HCT116 (cell line): ENCODE measurements at regions not wholly inside any gene's neighbourhood (a gene's known extent, or its start where the extent isn't known, plus 50 kb on each side); places are given as distances from the start of the nearest gene placed in this dataset.

Source experiments
- ATAC-seq: fragments of 200-7000 bp; cut with Tn5 transposase; 2 replicates; pipeline ENCODE4 v1.9.1; 2020; ENCODE audit warnings: mild to moderate bottlenecking, moderate library complexity
- BruUV-seq: library from RNA; stranded (reverse); fragments of 400-500 nt; replicated peaks from 2 replicates; lab custom pipeline; 2021; lab: Mats Ljungman, UMichigan
- CTCF ChIA-PET: fragments of 300-600 bp; sonication (Branson Sonifier 250); formaldehyde crosslinking; loops from one replicate; lab custom pipeline; 2021; ENCODE audit warnings: antibody characterized with exemption; lab: Charles Lee
- POLR2A ChIA-PET: fragments of 300-600, 350-600 bp; sonication (Branson Sonifier 250); formaldehyde crosslinking; loops from one replicate; lab custom pipeline; 2021; ENCODE audit warnings: antibody characterized with exemption; lab: Charles Lee
- RAD21 ChIA-PET, 2 experiments: fragments of 300-600 bp; sonication (Branson Sonifier 250); formaldehyde crosslinking; loops; one replicate each; lab custom pipeline; 2023; ENCODE audit warnings: low total read pairs in 2 of 2; ENCODE audit not compliant: uncharacterized antibody in 2 of 2, unreplicated experiment in 2 of 2, low non-redundant PET in 1 of 2; lab: Charles Lee
- DNase-seq: peaks from one replicate; pipeline ENCODE4 v3.0.0-alpha.2; 2010; ENCODE audit warnings: low read depth, low spot score
- H2AFZ ChIP-seq: fragments of 200-600 bp; shearing (Covaris generic), sonication (generic); 2 replicates; pipeline ENCODE4 v1.6.1; 2017; ENCODE audit warnings: low read depth, mixed run types, mixed read lengths, antibody characterized with exemption, low read length; ENCODE audit not compliant: poor library complexity, severe bottlenecking
- H3K27ac ChIP-seq: 2 replicates; pipeline ENCODE4 v1.5.1; 2012; ENCODE audit warnings: low read depth, low read length
- H3K27me3 ChIP-seq: fragments of 200-600 bp; sonication (generic); 2 replicates; pipeline ENCODE4 v1.6.1; 2016; ENCODE audit warnings: mixed run types, low read length, mixed read lengths; ENCODE audit not compliant: insufficient read depth
- H3K36me3 ChIP-seq, 2 experiments: fragments of 200-500 bp in 1 of 2; fragments of 200-600 bp in 1 of 2; sonication (Bioruptor generic) in 1 of 2; sonication (generic) in 1 of 2; 2 replicates each; pipeline versions ENCODE4 v1.5.1 to v1.6.1; 2014 to 2016; ENCODE audit warnings: low read length in 2 of 2, inconsistent platforms in 1 of 2, mixed read lengths in 1 of 2, mixed run types in 1 of 2; ENCODE audit not compliant: insufficient read depth in 2 of 2, control insufficient read depth in 1 of 2
- H3K4me1 ChIP-seq, 2 experiments: fragments of 200-600 bp in 1 of 2; sonication (generic) in 1 of 2; 2 replicates each; pipeline versions ENCODE4 v1.5.1 to v1.6.1; 2012 to 2017; ENCODE audit warnings: low read length in 2 of 2, inconsistent platforms in 1 of 2, mild to moderate bottlenecking in 1 of 2, mixed read lengths in 1 of 2, mixed run types in 1 of 2, moderate library complexity in 1 of 2; ENCODE audit not compliant: insufficient read depth in 2 of 2, control insufficient read depth in 1 of 2
- H3K4me2 ChIP-seq: fragments of 200-600 bp; sonication (generic); 2 replicates; pipeline ENCODE4 v1.6.1; 2017; ENCODE audit warnings: mixed run types, low read length, mixed read lengths
- H3K4me3 ChIP-seq, 2 experiments: fragments of 200-600 bp in 1 of 2; sonication (generic) in 1 of 2; replicated peaks in 1 of 2; 2 replicates each; pipeline ENCODE4 v1.5.1; 2011 to 2016; ENCODE audit warnings: low read length in 2 of 2, control low read depth in 1 of 2, low read depth in 1 of 2, mild to moderate bottlenecking in 1 of 2, mixed read lengths in 1 of 2, mixed run types in 1 of 2
- H3K79me2 ChIP-seq: fragments of 200-600 bp; sonication (generic); 2 replicates; pipeline ENCODE4 v1.6.1; 2017; ENCODE audit warnings: mild to moderate bottlenecking, mixed run types, low read length, moderate library complexity, mixed read lengths; ENCODE audit not compliant: insufficient read depth
- H3K9ac ChIP-seq: fragments of 200-600 bp; sonication (generic); 2 replicates; pipeline ENCODE4 v1.6.1; 2016; ENCODE audit warnings: low read length, mixed read lengths
- H3K9me2 ChIP-seq: fragments of 200-600 bp; sonication (generic), shearing (Covaris generic); 2 replicates; pipeline ENCODE4 v1.6.1; 2017; ENCODE audit warnings: mixed run types, mild to moderate bottlenecking, moderate library complexity; ENCODE audit not compliant: insufficient read depth
- H3K9me3 ChIP-seq, 2 experiments: fragments of 200-500 bp in 1 of 2; fragments of 200-600 bp in 1 of 2; sonication (Bioruptor generic) in 1 of 2; sonication (generic) in 1 of 2; 2 replicates each; pipeline ENCODE4 v1.6.1; 2014 to 2017; ENCODE audit warnings: low read length in 2 of 2, mixed read lengths in 2 of 2, inconsistent platforms in 1 of 2, low read depth in 1 of 2, mild to moderate bottlenecking in 1 of 2, mixed run types in 1 of 2, moderate library complexity in 1 of 2; ENCODE audit not compliant: control insufficient read depth in 1 of 2, insufficient read depth in 1 of 2
- H4K20me1 ChIP-seq: fragments of 200-600 bp; sonication (generic), shearing (Covaris generic); 2 replicates; pipeline ENCODE4 v1.6.1; 2017; ENCODE audit warnings: mixed run types, mild to moderate bottlenecking, moderate library complexity; ENCODE audit not compliant: insufficient read depth
- ATF3 ChIP-seq: IDR thresholded peaks from 2 replicates; pipeline ENCODE4 v1.6.1; 2012
- CTCF ChIP-seq, 3 experiments: fragments of 200-600 bp in 1 of 3; sonication (generic) in 1 of 3; IDR thresholded peaks in 2 of 3; conservative IDR thresholded peaks in 1 of 3; 2 replicates each; pipeline ENCODE4 v1.5.1; 2012 to 2017; ENCODE audit warnings: low read depth in 2 of 3, low read length in 2 of 3, antibody characterized with exemption in 1 of 3, borderline replicate concordance in 1 of 3, control low read depth in 1 of 3, mild to moderate bottlenecking in 1 of 3, mixed read lengths in 1 of 3, mixed run types in 1 of 3, moderate library complexity in 1 of 3; ENCODE audit not compliant: insufficient read depth in 1 of 3
- EGR1 ChIP-seq: IDR thresholded peaks from 2 replicates; pipeline ENCODE4 v1.6.1; 2012; ENCODE audit warnings: low read depth
- ELF1 ChIP-seq: IDR thresholded peaks from 2 replicates; pipeline ENCODE4 v1.6.1; 2012; ENCODE audit warnings: low read depth, borderline replicate concordance
- FOSL1 ChIP-seq: IDR thresholded peaks from 2 replicates; pipeline ENCODE4 v1.6.1; 2012; ENCODE audit warnings: low read depth
- JUND ChIP-seq: IDR thresholded peaks from 2 replicates; pipeline ENCODE4 v1.6.1; 2012
- POLR2A ChIP-seq: IDR thresholded peaks from 2 replicates; pipeline ENCODE4 v1.7.0; 2011; ENCODE audit warnings: borderline replicate concordance; ENCODE audit not compliant: insufficient read depth, insufficient read length; ENCODE audit errors: extremely low read depth
- POLR2AphosphoS5 ChIP-seq: IDR thresholded peaks from 2 replicates; pipeline ENCODE4 v1.6.1; 2011; ENCODE audit warnings: mild to moderate bottlenecking, low read depth, low read length, moderate library complexity
- RAD21 ChIP-seq: IDR thresholded peaks from 2 replicates; pipeline ENCODE4 v1.6.1; 2012; ENCODE audit warnings: low read depth, mild to moderate bottlenecking
- REST ChIP-seq: IDR thresholded peaks from 2 replicates; pipeline ENCODE4 v1.6.1; 2012; ENCODE audit warnings: low read depth
- SIN3A ChIP-seq: IDR thresholded peaks from 2 replicates; pipeline ENCODE4 v1.6.1; 2012; ENCODE audit warnings: low read depth
- SP1 ChIP-seq: IDR thresholded peaks from 2 replicates; pipeline ENCODE4 v1.6.1; 2012; ENCODE audit warnings: low read depth
- SRF ChIP-seq: IDR thresholded peaks from 2 replicates; pipeline ENCODE4 v1.6.1; 2012; ENCODE audit warnings: low read depth
- TCF7L2 ChIP-seq: IDR thresholded peaks from 2 replicates; pipeline ENCODE4 v1.7.0; 2011; ENCODE audit warnings: borderline replicate concordance, inconsistent platforms; ENCODE audit not compliant: insufficient read depth, insufficient read length; ENCODE audit errors: extremely low read depth
- YY1 ChIP-seq: IDR thresholded peaks from 2 replicates; pipeline ENCODE4 v1.6.1; 2011; ENCODE audit warnings: low read length, low read depth, moderate library complexity, mild to moderate bottlenecking; ENCODE audit not compliant: insufficient replicate concordance; ENCODE audit errors: extremely low read depth
- ZFX ChIP-seq: fragments of 450-650 bp; IDR thresholded peaks from 2 replicates; pipeline ENCODE4 v1.6.1; 2017
- intact Hi-C: fragments of 100-400 bp; cut with micrococcal nuclease; formaldehyde crosslinking; loops from 2 replicates; pipeline ENCODE4 v1.10.0; 2022
- TF ChIP-seq, protein P1 (sequence below): IDR thresholded peaks from 2 replicates; pipeline ENCODE4 v1.6.1; 2011; ENCODE audit warnings: mild to moderate bottlenecking, low read length, moderate library complexity; ENCODE audit not compliant: insufficient replicate concordance; ENCODE audit errors: extremely low read depth

DNA sequence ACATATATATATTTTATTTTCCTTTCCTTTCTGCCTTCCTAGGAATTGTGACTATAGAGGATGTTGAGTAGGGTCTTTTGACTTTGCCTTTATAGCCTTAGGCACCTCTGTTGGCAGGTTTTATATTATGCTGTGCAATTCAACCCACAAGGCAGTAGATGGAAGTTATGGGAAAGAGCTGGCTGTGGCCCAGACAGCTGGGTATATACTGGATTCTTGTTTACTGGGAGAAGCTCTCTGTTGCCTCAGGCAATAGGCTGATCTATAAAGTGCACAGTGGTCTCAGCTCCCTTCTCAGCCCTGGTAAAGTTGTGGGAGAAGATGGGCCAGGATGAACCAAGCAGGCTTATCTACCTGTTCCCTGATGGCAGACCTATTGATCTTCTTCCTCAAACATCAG, 342.0 kb downstream of the GBA3 start:
- Histone ChIP-seq H3K27ac (no peak overlapping the region), H3K27me3 (no peaks in the 10 kb centered on the region), H3K9me2 (no peaks in the 10 kb centered on the region), H3K79me2 (no peaks in the 10 kb centered on the region), H3K4me2 (no peak overlapping the region), H4K20me1 (no peaks in the 10 kb centered on the region), H3K36me3 (no peaks in the 10 kb centered on the region), H2AFZ (no peak overlapping the region), H3K4me3 (no peak overlapping the region), H3K9me3 (peaks cover 5 to 23% of the 10 kb centered on the region in 2 experiments; a peak in 2 of 4 replicates), H3K9ac (no peak overlapping the region), H3K4me1 (no peaks in the 10 kb centered on the region)
- DNase-seq (no peak), ATAC-seq (no peak)
- TF ChIP-seq RAD21 (no peak), ELF1 (no peak), SIN3A (no peak), EGR1 (no peak), REST (no peak), ZFX (no peak), FOSL1 (no peak), ATF3 (no peak), SRF (no peak), YY1 (no peak), SP1 (no peak), POLR2A (no peak), POLR2AphosphoS5 (no peak), JUND (no peak), CTCF (IDR thresholded peaks at IDR 0.05 in 2 of 3, conservative IDR thresholded peaks at IDR 0.05 in 1 of 3; ENCODE audit: borderline replicate concordance in 1 of 3, insufficient read depth in 1 of 3, low read depth in 2 of 3, low read length in 2 of 3) (no peak), TCF7L2 (no peak)
- TF ChIP-seq, protein P1, sequence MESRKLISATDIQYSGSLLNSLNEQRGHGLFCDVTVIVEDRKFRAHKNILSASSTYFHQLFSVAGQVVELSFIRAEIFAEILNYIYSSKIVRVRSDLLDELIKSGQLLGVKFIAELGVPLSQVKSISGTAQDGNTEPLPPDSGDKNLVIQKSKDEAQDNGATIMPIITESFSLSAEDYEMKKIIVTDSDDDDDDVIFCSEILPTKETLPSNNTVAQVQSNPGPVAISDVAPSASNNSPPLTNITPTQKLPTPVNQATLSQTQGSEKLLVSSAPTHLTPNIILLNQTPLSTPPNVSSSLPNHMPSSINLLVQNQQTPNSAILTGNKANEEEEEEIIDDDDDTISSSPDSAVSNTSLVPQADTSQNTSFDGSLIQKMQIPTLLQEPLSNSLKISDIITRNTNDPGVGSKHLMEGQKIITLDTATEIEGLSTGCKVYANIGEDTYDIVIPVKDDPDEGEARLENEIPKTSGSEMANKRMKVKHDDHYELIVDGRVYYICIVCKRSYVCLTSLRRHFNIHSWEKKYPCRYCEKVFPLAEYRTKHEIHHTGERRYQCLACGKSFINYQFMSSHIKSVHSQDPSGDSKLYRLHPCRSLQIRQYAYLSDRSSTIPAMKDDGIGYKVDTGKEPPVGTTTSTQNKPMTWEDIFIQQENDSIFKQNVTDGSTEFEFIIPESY: no peak
- intact Hi-C loops: no loop called here
- RAD21 ChIA-PET: no interaction called here
- BruUV-seq: no TSS peak
- CTCF ChIA-PET: no interaction called here
- POLR2A ChIA-PET: no interaction called here
